ENCODE measurements at regions not wholly inside any gene's neighbourhood (a gene's known extent, or its start where the extent isn't known, plus 50 kb on each side); places are given as distances from the start of the nearest gene placed in this dataset.
A peak's percentile ranks its signal among the peaks of the same experiment; 100 is the strongest.

DNA sequence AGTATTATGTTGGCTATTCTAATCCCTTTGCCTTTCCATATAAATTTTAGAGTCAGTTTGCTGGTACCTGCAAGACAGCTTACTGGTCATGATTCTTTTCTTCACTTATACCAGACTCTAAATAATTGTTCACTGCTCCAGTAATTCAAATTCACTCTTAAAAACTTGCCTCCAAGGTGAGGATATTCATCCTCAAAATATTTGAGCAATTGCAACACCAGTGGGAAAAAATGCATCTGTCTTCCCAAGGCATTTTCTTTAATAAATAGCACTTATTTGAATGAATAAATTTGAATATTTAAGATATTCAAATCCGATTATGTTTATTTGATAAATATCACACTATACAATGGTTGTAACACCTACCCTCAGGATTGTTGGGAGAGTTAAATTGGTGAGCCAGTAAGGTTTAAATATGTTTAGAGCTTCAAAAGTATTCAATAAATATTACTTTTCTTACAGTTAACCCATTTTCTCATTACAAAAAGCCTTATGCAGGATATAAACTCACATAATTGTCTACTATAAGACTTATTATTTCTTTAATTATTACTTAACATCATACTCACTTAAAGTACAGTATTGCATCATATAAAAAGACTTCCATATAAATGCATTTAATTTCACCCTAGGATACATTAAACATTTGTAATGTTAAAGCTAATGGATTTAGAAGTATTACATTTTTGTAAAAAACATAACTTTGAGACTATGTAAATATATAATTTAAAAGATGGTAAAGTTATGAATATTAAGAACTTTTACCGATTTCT lies 285.6 kb downstream of the SAMD5 start:
- TF ChIP-seq EZH2phosphoT487 (IDR thresholded peaks at IDR 0.05; ENCODE audit: borderline replicate concordance, low read length), result no peak
- no peak for TF ChIP-seq EZH2 (IDR thresholded peaks at IDR 0.05; ENCODE audit: low read length, unreplicated experiment)
- TF ChIP-seq, protein P1, sequence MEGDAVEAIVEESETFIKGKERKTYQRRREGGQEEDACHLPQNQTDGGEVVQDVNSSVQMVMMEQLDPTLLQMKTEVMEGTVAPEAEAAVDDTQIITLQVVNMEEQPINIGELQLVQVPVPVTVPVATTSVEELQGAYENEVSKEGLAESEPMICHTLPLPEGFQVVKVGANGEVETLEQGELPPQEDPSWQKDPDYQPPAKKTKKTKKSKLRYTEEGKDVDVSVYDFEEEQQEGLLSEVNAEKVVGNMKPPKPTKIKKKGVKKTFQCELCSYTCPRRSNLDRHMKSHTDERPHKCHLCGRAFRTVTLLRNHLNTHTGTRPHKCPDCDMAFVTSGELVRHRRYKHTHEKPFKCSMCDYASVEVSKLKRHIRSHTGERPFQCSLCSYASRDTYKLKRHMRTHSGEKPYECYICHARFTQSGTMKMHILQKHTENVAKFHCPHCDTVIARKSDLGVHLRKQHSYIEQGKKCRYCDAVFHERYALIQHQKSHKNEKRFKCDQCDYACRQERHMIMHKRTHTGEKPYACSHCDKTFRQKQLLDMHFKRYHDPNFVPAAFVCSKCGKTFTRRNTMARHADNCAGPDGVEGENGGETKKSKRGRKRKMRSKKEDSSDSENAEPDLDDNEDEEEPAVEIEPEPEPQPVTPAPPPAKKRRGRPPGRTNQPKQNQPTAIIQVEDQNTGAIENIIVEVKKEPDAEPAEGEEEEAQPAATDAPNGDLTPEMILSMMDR (conservative IDR thresholded peaks at IDR 0.05; ENCODE audit: low read depth, low read length), result no peak
- Histone ChIP-seq H2AFZ (ENCODE audit: low read length) (no peak overlapping the region), H3K9me3 (ENCODE audit: low read length) (no peaks in the 10 kb centered on the region), H3K27me3 (ENCODE audit: low read length) (no peaks in the 10 kb centered on the region), H3F3A (ENCODE audit: low read length, unreplicated experiment) (no peaks in the 10 kb centered on the region), H3K27ac (ENCODE audit: low read length) (no peak overlapping the region), H3K4me2 (ENCODE audit: low read length) (no peak overlapping the region), H3K4me3 (ENCODE audit: low read length) (no peak overlapping the region), H3K9ac (ENCODE audit: low read length) (no peak overlapping the region), H3K9me2 (replicated peaks; ENCODE audit: low read length) (no peaks in the 10 kb centered on the region), H3K36me3 (ENCODE audit: low read depth, low read length) (no peaks in the 10 kb centered on the region), H3K4me1 (ENCODE audit: insufficient read depth, low read length) (no peaks in the 10 kb centered on the region), H4K20me1 (ENCODE audit: low read length) (no peaks in the 10 kb centered on the region), H3K79me2 (ENCODE audit: low read length) (no peaks in the 10 kb centered on the region)
- ChIA-PET POLR2A (ENCODE audit: unreplicated experiment) (no interaction called here), CTCF (no interaction called here)
- BruUV-seq (replicated peaks), result no TSS peak
- DNase-seq, result no peak
- intact Hi-C loops (cut with micrococcal nuclease), result no loop called here
- ATAC-seq, result no peak

DNA sequence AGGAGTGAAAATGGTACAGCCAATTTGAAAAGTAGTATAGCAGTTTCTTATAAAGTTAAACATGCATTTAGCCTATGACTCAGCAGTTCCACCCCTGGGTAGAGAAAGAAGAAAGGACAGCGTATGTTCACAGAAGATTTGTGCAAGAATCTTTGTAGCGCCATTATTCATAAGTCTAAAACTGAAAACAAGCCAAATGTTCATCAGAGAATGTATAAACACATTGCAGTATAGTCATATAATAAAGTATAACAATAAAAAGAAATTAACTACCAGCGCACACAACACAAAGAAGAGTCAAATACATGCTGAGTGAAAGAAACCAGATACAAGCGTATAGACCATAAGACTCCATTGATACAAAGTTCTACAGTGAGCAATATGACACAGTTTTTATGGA lies 294.0 kb downstream of the SAMD5 start:
- intact Hi-C loops (cut with micrococcal nuclease), result no loop called here
- no peaks in the 10 kb centered on the region for H3K79me2 ChIP-seq (ENCODE audit: low read length)
- H3K27ac ChIP-seq (ENCODE audit: low read length), result no peak overlapping the region
- H4K20me1 ChIP-seq (ENCODE audit: low read length), result no peaks in the 10 kb centered on the region
- ChIA-PET CTCF (no interaction called here), POLR2A (ENCODE audit: unreplicated experiment) (no interaction called here)
- no peak overlapping the region for H2AFZ ChIP-seq (ENCODE audit: low read length)
- H3F3A ChIP-seq (ENCODE audit: low read length, unreplicated experiment), result no peaks in the 10 kb centered on the region
- H3K4me1 ChIP-seq (ENCODE audit: insufficient read depth, low read length), result peaks cover 3% of the 10 kb centered on the region; the same call in 1 of the 2 replicates
- no peaks in the 10 kb centered on the region for H3K9me2 ChIP-seq (replicated peaks; ENCODE audit: low read length)
- no peak for ATAC-seq
- no peaks in the 10 kb centered on the region for H3K27me3 ChIP-seq (ENCODE audit: low read length)
- no peak overlapping the region for H3K4me2 ChIP-seq (ENCODE audit: low read length)
- H3K9me3 ChIP-seq (ENCODE audit: low read length), result no peaks in the 10 kb centered on the region
- BruUV-seq (replicated peaks), result no TSS peak
- TF ChIP-seq EZH2 (IDR thresholded peaks at IDR 0.05; ENCODE audit: low read length, unreplicated experiment) (no peak), EZH2phosphoT487 (IDR thresholded peaks at IDR 0.05; ENCODE audit: borderline replicate concordance, low read length) (no peak)
- TF ChIP-seq, protein P1 (conservative IDR thresholded peaks at IDR 0.05; ENCODE audit: low read depth, low read length), result no peak
- no peak overlapping the region for H3K9ac ChIP-seq (ENCODE audit: low read length)
- H3K4me3 ChIP-seq (ENCODE audit: low read length), result no peak overlapping the region
- H3K36me3 ChIP-seq (ENCODE audit: low read depth, low read length), result no peaks in the 10 kb centered on the region
- no peak for DNase-seq

DNA sequence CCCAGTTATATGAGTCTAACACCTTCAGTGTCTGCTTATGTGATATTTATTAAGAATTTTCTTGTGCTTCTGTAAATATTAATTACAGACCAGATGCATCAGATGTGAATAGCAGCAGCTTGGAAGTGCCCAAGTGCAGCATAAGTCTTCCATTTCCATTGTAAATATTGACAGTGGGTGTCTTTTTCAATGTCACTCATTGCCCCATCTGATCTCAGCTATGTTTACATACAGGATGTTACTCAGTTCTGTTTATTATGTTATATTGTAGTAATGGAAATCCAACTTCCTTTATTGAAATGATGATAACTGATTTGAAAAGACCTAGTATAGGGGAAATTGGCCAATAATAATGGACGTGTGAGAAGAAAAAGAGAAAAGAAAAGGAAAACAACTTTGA lies 296.7 kb downstream of the SAMD5 start:
- POLR2A ChIA-PET (ENCODE audit: unreplicated experiment), result no interaction called here
- no peak overlapping the region for H3K9ac ChIP-seq (ENCODE audit: low read length)
- H3K4me2 ChIP-seq (ENCODE audit: low read length), result no peak overlapping the region
- peak; percentile 72 for ATAC-seq
- CTCF ChIA-PET, result no interaction called here
- no peaks in the 10 kb centered on the region for H3K79me2 ChIP-seq (ENCODE audit: low read length)
- H3K4me3 ChIP-seq (ENCODE audit: low read length), result no peak overlapping the region
- no TSS peak for BruUV-seq (replicated peaks)
- H3K27me3 ChIP-seq (ENCODE audit: low read length), result no peaks in the 10 kb centered on the region
- intact Hi-C loops (cut with micrococcal nuclease), result no loop called here
- H3F3A ChIP-seq (ENCODE audit: low read length, unreplicated experiment), result no peaks in the 10 kb centered on the region
- H3K4me1 ChIP-seq (ENCODE audit: insufficient read depth, low read length), result peaks cover 3% of the 10 kb centered on the region; the same call in 1 of the 2 replicates
- H3K9me3 ChIP-seq (ENCODE audit: low read length), result no peaks in the 10 kb centered on the region
- DNase-seq, result peak; percentile 19
- no peaks in the 10 kb centered on the region for H3K9me2 ChIP-seq (replicated peaks; ENCODE audit: low read length)
- H3K27ac ChIP-seq (ENCODE audit: low read length), result no peak overlapping the region
- no peak overlapping the region for H2AFZ ChIP-seq (ENCODE audit: low read length)
- TF ChIP-seq EZH2 (IDR thresholded peaks at IDR 0.05; ENCODE audit: low read length, unreplicated experiment), result no peak
- TF ChIP-seq, protein P1 (conservative IDR thresholded peaks at IDR 0.05; ENCODE audit: low read depth, low read length), result no peak
- TF ChIP-seq EZH2phosphoT487 (IDR thresholded peaks at IDR 0.05; ENCODE audit: borderline replicate concordance, low read length), result no peak
- H4K20me1 ChIP-seq (ENCODE audit: low read length), result no peaks in the 10 kb centered on the region
- no peaks in the 10 kb centered on the region for H3K36me3 ChIP-seq (ENCODE audit: low read depth, low read length)

Measured in PC-3 (cell line).